Loucy (cell line): ENCODE measurements at regions not wholly inside any gene's neighbourhood (a gene's known extent, or its start where the extent isn't known, plus 50 kb on each side); places are given as distances from the start of the nearest gene placed in this dataset.

Experiments used
- CTCF ChIP-seq: fragments of 200-600 bp; sonication (generic); conservative IDR thresholded peaks from 2 replicates; pipeline ENCODE4 v1.5.1; 2014; ENCODE audit warnings: mild to moderate bottlenecking, antibody characterized with exemption, low read length
- EZH2phosphoT487 ChIP-seq: fragments of 200-600 bp; IDR thresholded peaks from 2 replicates; pipeline ENCODE4 v1.6.1; 2018; ENCODE audit warnings: antibody characterized with exemption, mild to moderate bottlenecking, moderate library complexity, borderline replicate concordance

- no peak for TF ChIP-seq CTCF
- no peak for TF ChIP-seq EZH2phosphoT487
These were observed 218.5 kb downstream of the TRIB2 start for GRCh38 chr2:12935222-12935621.
